WTC11 (cell line): ENCODE measurements at regions not wholly inside any gene's neighbourhood (a gene's known extent, or its start where the extent isn't known, plus 50 kb on each side); places are given as distances from the start of the nearest gene placed in this dataset.

ENCODE experiments used
- ATAC-seq: fragments of 200-7000 bp; cut with Tn5 transposase; 2 replicates; pipeline ENCODE4 v1.10.0; 2021; ENCODE audit warnings: mild to moderate bottlenecking, moderate library complexity
- CTCF ChIA-PET: fragments of 300-600 bp; sonication (Branson Sonifier 250); formaldehyde crosslinking; loops from one replicate; lab custom pipeline; 2021; ENCODE audit warnings: antibody characterized with exemption; lab: Charles Lee
- POLR2A ChIA-PET: fragments of 350-600 bp; sonication (Branson Sonifier 250); formaldehyde crosslinking; loops from one replicate; lab custom pipeline; 2021; ENCODE audit warnings: antibody characterized with exemption; lab: Charles Lee
- DNase-seq: peaks from one replicate; pipeline ENCODE4 v3.0.0; 2021; ENCODE audit warnings: low spot score
- H3K27ac Mint-ChIP-seq: 2 replicates; pipeline ENCODE4 v1.8.0; 2021; ENCODE audit warnings: mixed read lengths
- H3K27me3 Mint-ChIP-seq: 2 replicates; pipeline ENCODE4 v1.8.0; 2021; ENCODE audit warnings: low read depth, mild to moderate bottlenecking, moderate library complexity, mixed read lengths
- H3K36me3 Mint-ChIP-seq: 2 replicates; pipeline ENCODE4 v1.8.0; 2021; ENCODE audit warnings: mixed read lengths
- H3K4me1 Mint-ChIP-seq: 2 replicates; pipeline ENCODE4 v1.8.0; 2022; ENCODE audit warnings: mixed read lengths
- H3K4me3 Mint-ChIP-seq: 2 replicates; pipeline ENCODE4 v1.8.0; 2021; ENCODE audit warnings: mild to moderate bottlenecking, moderate library complexity, mixed read lengths
- H3K9me3 Mint-ChIP-seq: 2 replicates; pipeline ENCODE4 v1.8.0; 2021; ENCODE audit warnings: mixed read lengths
- ATF1 ChIP-seq: sonication (generic); formaldehyde crosslinking; IDR thresholded peaks from 2 replicates; pipeline ENCODE4 v1.8.1; 2023; ENCODE audit warnings: mild to moderate bottlenecking, moderate library complexity, missing genetic modification reagents
- ATF3 ChIP-seq: sonication (generic); formaldehyde crosslinking; conservative IDR thresholded peaks from 2 replicates; pipeline ENCODE4 v1.8.1; 2022; ENCODE audit warnings: mild to moderate bottlenecking, missing genetic modification reagents
- ATF6 ChIP-seq: sonication (generic); formaldehyde crosslinking; IDR thresholded peaks from 2 replicates; pipeline ENCODE4 v1.8.1; 2023; ENCODE audit warnings: mild to moderate bottlenecking, missing genetic modification reagents
- CREB1 ChIP-seq: sonication (generic); formaldehyde crosslinking; IDR thresholded peaks from 2 replicates; pipeline ENCODE4 v1.8.0; 2023; ENCODE audit warnings: mild to moderate bottlenecking, missing genetic modification reagents
- CTCF ChIP-seq: fragments of 200-600 bp; IDR thresholded peaks from 2 replicates; pipeline ENCODE4 v1.8.0; 2022; ENCODE audit warnings: antibody characterized with exemption
- ELF4 ChIP-seq: sonication (generic); formaldehyde crosslinking; IDR thresholded peaks from 2 replicates; pipeline ENCODE4 v1.8.1; 2022; ENCODE audit warnings: low read depth, mild to moderate bottlenecking, moderate library complexity, missing genetic modification reagents
- FOXP1 ChIP-seq: sonication (generic); formaldehyde crosslinking; IDR thresholded peaks from 2 replicates; pipeline ENCODE4 v1.8.0; 2022; ENCODE audit warnings: missing genetic modification reagents, mild to moderate bottlenecking, moderate library complexity, borderline replicate concordance
- GABPB1 ChIP-seq: sonication (generic); formaldehyde crosslinking; IDR thresholded peaks from 2 replicates; pipeline ENCODE4 v1.8.1; 2023; ENCODE audit warnings: mild to moderate bottlenecking, missing genetic modification reagents
- GTF2I ChIP-seq: fragments of 250-450 bp; sonication (Bioruptor Pico); conservative IDR thresholded peaks from 2 replicates; pipeline ENCODE4 v1.4.0; 2021; ENCODE audit warnings: mild to moderate bottlenecking
- MAX ChIP-seq: sonication (generic); formaldehyde crosslinking; IDR thresholded peaks from 2 replicates; pipeline ENCODE4 v1.8.0; 2022; ENCODE audit warnings: mild to moderate bottlenecking, missing genetic modification reagents
- PRRX2 ChIP-seq: fragments of 250-450 bp; sonication (Bioruptor Pico); IDR thresholded peaks from 2 replicates; pipeline ENCODE4 v1.8.0; 2021; ENCODE audit warnings: mild to moderate bottlenecking
- RELA ChIP-seq: sonication (generic); formaldehyde crosslinking; IDR thresholded peaks from 2 replicates; pipeline ENCODE4 v1.8.1; 2022; ENCODE audit warnings: missing genetic modification reagents, mild to moderate bottlenecking, borderline replicate concordance
- SMAD3 ChIP-seq: sonication (generic); formaldehyde crosslinking; IDR thresholded peaks from 2 replicates; pipeline ENCODE4 v1.8.0; 2022; ENCODE audit warnings: missing genetic modification reagents, mild to moderate bottlenecking, borderline replicate concordance
- SMAD4 ChIP-seq: sonication (generic); formaldehyde crosslinking; IDR thresholded peaks from 2 replicates; pipeline ENCODE4 v1.8.0; 2022; ENCODE audit warnings: mild to moderate bottlenecking, missing genetic modification reagents
- TCF7 ChIP-seq: sonication (generic); formaldehyde crosslinking; IDR thresholded peaks from 2 replicates; pipeline ENCODE4 v1.8.0; 2022; ENCODE audit warnings: mild to moderate bottlenecking, low read depth, missing genetic modification reagents, moderate library complexity
- TEAD1 ChIP-seq: sonication (generic); formaldehyde crosslinking; IDR thresholded peaks from 2 replicates; pipeline ENCODE4 v1.8.0; 2022; ENCODE audit warnings: mild to moderate bottlenecking, missing genetic modification reagents
- TEAD4 ChIP-seq: sonication (generic); formaldehyde crosslinking; IDR thresholded peaks from 2 replicates; pipeline ENCODE4 v1.8.0; 2022; ENCODE audit warnings: mild to moderate bottlenecking, missing genetic modification reagents
- ZBTB21 ChIP-seq: sonication (generic); formaldehyde crosslinking; IDR thresholded peaks from 2 replicates; pipeline ENCODE4 v1.8.1; 2023; ENCODE audit warnings: mild to moderate bottlenecking, missing genetic modification reagents, borderline replicate concordance
- ZMAT4 ChIP-seq: fragments of 250-450 bp; sonication (Bioruptor Pico); IDR thresholded peaks from 2 replicates; pipeline ENCODE4 v1.9.0; 2021; ENCODE audit warnings: mild to moderate bottlenecking
- ZNF416 ChIP-seq: fragments of 250-450 bp; sonication (Bioruptor Pico); IDR thresholded peaks from 2 replicates; pipeline ENCODE4 v1.9.0; 2021; ENCODE audit warnings: mild to moderate bottlenecking, inconsistent platforms
- ZSCAN18 ChIP-seq: fragments of 250-450 bp; sonication (Bioruptor Pico); IDR thresholded peaks from 2 replicates; pipeline ENCODE4 v2.1.2; 2022; ENCODE audit warnings: mild to moderate bottlenecking, moderate library complexity
- TF ChIP-seq, protein P1 (sequence below): sonication (generic); formaldehyde crosslinking; conservative IDR thresholded peaks from 2 replicates; pipeline ENCODE4 v1.8.1; 2023; ENCODE audit warnings: mild to moderate bottlenecking, low read depth, missing genetic modification reagents, moderate library complexity
- TF ChIP-seq, protein P2 (sequence below): sonication (generic); formaldehyde crosslinking; IDR thresholded peaks from 2 replicates; pipeline ENCODE4 v1.8.1; 2022; ENCODE audit warnings: low read depth, mild to moderate bottlenecking, moderate library complexity, missing genetic modification reagents, borderline replicate concordance
- TF ChIP-seq, protein P3 (sequence below): sonication (generic); formaldehyde crosslinking; IDR thresholded peaks from 2 replicates; pipeline ENCODE4 v1.8.1; 2022; ENCODE audit warnings: mild to moderate bottlenecking, moderate library complexity, missing genetic modification reagents

GRCh38 chr5:124079062-124079461 is 567.1 kb downstream of the CSNK1G3 start:
- H3K4me1 Mint-ChIP-seq: 0 out of 2 replicates have a peak, but pooled peaks cover 3% of the 10 kb centered on the region
- peaks cover 16% of the 10 kb centered on the region for H3K9me3 Mint-ChIP-seq
- ChIA-PET POLR2A (no interaction called here), CTCF (interaction anchor here (0.7 kb wide), 1 partner anchor 211 kb away, joined by 3 read pairs; no protein-coding TSS in a partner anchor)
- no peaks in the 10 kb centered on the region for H3K27me3 Mint-ChIP-seq
- DNase-seq (no peak), ATAC-seq (no peak)
- H3K36me3 Mint-ChIP-seq: no peaks in the 10 kb centered on the region
- TF ChIP-seq CREB1 (CRISPR knock-in tag) (no peak), GABPB1 (CRISPR knock-in tag) (no peak), ATF1 (CRISPR knock-in tag) (no peak), RELA (CRISPR knock-in tag) (no peak), GTF2I (CRISPR knock-in tag) (no peak), MAX (CRISPR knock-in tag) (no peak), FOXP1 (no peak), SMAD4 (CRISPR knock-in tag) (no peak), SMAD3 (CRISPR knock-in tag) (no peak), CTCF (no peak), ZMAT4 (no peak), TEAD1 (CRISPR knock-in tag) (no peak), ELF4 (CRISPR knock-in tag) (no peak), ATF6 (CRISPR knock-in tag) (no peak), ZBTB21 (CRISPR knock-in tag) (no peak)
- TF ChIP-seq, protein P1, sequence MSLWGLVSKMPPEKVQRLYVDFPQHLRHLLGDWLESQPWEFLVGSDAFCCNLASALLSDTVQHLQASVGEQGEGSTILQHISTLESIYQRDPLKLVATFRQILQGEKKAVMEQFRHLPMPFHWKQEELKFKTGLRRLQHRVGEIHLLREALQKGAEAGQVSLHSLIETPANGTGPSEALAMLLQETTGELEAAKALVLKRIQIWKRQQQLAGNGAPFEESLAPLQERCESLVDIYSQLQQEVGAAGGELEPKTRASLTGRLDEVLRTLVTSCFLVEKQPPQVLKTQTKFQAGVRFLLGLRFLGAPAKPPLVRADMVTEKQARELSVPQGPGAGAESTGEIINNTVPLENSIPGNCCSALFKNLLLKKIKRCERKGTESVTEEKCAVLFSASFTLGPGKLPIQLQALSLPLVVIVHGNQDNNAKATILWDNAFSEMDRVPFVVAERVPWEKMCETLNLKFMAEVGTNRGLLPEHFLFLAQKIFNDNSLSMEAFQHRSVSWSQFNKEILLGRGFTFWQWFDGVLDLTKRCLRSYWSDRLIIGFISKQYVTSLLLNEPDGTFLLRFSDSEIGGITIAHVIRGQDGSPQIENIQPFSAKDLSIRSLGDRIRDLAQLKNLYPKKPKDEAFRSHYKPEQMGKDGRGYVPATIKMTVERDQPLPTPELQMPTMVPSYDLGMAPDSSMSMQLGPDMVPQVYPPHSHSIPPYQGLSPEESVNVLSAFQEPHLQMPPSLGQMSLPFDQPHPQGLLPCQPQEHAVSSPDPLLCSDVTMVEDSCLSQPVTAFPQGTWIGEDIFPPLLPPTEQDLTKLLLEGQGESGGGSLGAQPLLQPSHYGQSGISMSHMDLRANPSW (CRISPR knock-in tag): no peak
- TF ChIP-seq, protein P2, sequence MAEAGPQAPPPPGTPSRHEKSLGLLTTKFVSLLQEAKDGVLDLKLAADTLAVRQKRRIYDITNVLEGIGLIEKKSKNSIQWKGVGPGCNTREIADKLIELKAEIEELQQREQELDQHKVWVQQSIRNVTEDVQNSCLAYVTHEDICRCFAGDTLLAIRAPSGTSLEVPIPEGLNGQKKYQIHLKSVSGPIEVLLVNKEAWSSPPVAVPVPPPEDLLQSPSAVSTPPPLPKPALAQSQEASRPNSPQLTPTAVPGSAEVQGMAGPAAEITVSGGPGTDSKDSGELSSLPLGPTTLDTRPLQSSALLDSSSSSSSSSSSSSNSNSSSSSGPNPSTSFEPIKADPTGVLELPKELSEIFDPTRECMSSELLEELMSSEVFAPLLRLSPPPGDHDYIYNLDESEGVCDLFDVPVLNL: no peak
- H3K27ac Mint-ChIP-seq: no peak overlapping the region
- no peak overlapping the region for H3K4me3 Mint-ChIP-seq

GRCh38 chr5:124074500-124074899 is 562.5 kb downstream of the CSNK1G3 start:
- no peak for ATAC-seq
- H3K9me3 Mint-ChIP-seq: peaks cover 17% of the 10 kb centered on the region
- no peaks in the 10 kb centered on the region for H3K27me3 Mint-ChIP-seq
- no peak overlapping the region for H3K27ac Mint-ChIP-seq
- H3K36me3 Mint-ChIP-seq: no peaks in the 10 kb centered on the region
- H3K4me3 Mint-ChIP-seq: no peak overlapping the region
- POLR2A ChIA-PET: no interaction called here
- H3K4me1 Mint-ChIP-seq: peaks cover 15% of the 10 kb centered on the region
- DNase-seq: no peak
- CTCF ChIA-PET: no interaction called here
- TF ChIP-seq TEAD4 (CRISPR knock-in tag) (no peak), ZSCAN18 (CRISPR knock-in tag) (no peak), ZNF416 (CRISPR knock-in tag) (no peak), TCF7 (no peak), PRRX2 (CRISPR knock-in tag) (no peak), ATF3 (CRISPR knock-in tag) (no peak), TEAD1 (CRISPR knock-in tag) (no peak)
- TF ChIP-seq, protein P3, sequence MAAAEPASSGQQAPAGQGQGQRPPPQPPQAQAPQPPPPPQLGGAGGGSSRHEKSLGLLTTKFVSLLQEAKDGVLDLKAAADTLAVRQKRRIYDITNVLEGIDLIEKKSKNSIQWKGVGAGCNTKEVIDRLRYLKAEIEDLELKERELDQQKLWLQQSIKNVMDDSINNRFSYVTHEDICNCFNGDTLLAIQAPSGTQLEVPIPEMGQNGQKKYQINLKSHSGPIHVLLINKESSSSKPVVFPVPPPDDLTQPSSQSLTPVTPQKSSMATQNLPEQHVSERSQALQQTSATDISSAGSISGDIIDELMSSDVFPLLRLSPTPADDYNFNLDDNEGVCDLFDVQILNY (CRISPR knock-in tag): no peak
